ENCODE measurements at regions not wholly inside any gene's neighbourhood (a gene's known extent, or its start where the extent isn't known, plus 50 kb on each side); places are given as distances from the start of the nearest gene placed in this dataset.

DNA sequence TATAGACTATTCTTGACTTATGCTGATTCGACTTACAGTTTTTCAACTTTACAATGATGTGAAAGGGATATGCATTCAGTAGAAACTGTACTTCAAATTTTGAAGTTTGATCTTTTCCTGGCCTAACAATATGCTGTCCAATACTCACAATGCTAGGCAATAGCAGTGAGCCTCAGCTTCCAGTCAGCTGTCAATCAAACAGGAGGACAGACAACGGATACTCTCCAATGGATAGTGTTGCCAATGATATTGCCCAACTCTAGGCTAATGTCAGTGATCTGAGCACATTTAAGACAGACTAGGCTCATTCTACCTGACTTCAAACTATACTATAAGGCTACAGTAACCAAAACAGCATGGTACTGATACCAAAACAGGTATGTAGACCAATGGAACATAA is 55.0 kb upstream of the ZNF280D start:
- no peaks in the 10 kb centered on the region for H3K27me3 ChIP-seq
- TF ChIP-seq, protein P1, sequence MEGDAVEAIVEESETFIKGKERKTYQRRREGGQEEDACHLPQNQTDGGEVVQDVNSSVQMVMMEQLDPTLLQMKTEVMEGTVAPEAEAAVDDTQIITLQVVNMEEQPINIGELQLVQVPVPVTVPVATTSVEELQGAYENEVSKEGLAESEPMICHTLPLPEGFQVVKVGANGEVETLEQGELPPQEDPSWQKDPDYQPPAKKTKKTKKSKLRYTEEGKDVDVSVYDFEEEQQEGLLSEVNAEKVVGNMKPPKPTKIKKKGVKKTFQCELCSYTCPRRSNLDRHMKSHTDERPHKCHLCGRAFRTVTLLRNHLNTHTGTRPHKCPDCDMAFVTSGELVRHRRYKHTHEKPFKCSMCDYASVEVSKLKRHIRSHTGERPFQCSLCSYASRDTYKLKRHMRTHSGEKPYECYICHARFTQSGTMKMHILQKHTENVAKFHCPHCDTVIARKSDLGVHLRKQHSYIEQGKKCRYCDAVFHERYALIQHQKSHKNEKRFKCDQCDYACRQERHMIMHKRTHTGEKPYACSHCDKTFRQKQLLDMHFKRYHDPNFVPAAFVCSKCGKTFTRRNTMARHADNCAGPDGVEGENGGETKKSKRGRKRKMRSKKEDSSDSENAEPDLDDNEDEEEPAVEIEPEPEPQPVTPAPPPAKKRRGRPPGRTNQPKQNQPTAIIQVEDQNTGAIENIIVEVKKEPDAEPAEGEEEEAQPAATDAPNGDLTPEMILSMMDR (IDR thresholded peaks at IDR 0.05; ENCODE audit: low read depth, low read length) = no peak

GRCh38 chr15:56786966-56787365 is 53.7 kb upstream of the ZNF280D start:
- no peak overlapping the region for H3K4me3 ChIP-seq (ENCODE audit: low read depth, low read length)
- no peak for DNase-seq
- H3K9me3 ChIP-seq = no peaks in the 10 kb centered on the region; the same call in 1 of the 2 replicates
- TF ChIP-seq, protein P1 (IDR thresholded peaks at IDR 0.05; ENCODE audit: low read depth, low read length) = no peak
- no peaks in the 10 kb centered on the region for H3K27me3 ChIP-seq
- no peaks in the 10 kb centered on the region for H3K36me3 ChIP-seq
- no peaks in the 10 kb centered on the region for H3K4me1 ChIP-seq

More for the DNA sequence above, 55.0 kb upstream of the ZNF280D start:
- no peaks in the 10 kb centered on the region for H3K36me3 ChIP-seq
- H3K4me1 ChIP-seq = no peaks in the 10 kb centered on the region
- no peaks in the 10 kb centered on the region; the same call in 1 of the 2 replicates for H3K9me3 ChIP-seq
- no peak for DNase-seq
- no peak overlapping the region for H3K4me3 ChIP-seq (ENCODE audit: low read depth, low read length)

DNA sequence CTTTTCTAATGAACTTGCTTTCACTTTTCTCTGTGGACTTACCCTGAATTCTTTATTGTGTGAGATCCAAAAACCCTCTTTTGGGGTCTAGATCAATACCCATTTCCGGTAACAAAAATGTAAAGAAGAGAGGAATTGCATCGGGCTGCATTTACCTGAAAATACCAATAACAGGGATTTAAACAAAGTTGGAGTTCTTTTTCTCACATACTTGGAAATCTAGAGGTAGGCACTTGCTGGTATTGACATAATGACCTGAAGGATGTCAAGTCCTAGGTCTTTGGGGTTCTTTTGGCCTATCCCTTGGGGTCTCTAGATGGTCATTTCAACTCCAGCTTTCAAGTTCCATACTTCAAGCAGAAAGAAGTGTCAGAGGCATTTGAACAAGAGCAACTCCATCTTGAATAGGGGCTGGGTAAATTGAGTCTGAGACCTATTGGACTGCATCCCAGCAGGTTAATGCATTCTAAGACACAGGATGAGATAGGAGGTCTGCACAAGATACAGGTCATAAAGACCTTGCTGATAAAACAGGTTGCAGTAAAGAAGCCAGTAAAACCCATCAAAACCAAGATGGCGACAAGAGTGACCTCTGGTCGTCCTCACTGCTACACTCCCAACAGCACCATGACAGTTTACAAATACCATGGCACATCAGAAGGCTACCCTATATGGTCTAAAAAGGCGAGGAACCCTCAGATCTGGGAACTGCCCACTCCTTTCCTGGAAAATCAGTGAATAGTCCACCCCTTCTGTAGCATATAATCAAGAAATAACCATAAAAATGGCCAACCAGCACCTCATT is 50.8 kb upstream of the ZNF280D start:
- Histone ChIP-seq H3K9me3 (no peaks in the 10 kb centered on the region; the same call in 1 of the 2 replicates), H3K27me3 (no peaks in the 10 kb centered on the region), H3K36me3 (no peaks in the 10 kb centered on the region), H3K4me1 (no peaks in the 10 kb centered on the region), H3K4me3 (ENCODE audit: low read depth, low read length) (no peak overlapping the region)
- TF ChIP-seq, protein P1 (IDR thresholded peaks at IDR 0.05; ENCODE audit: low read depth, low read length) = no peak
- no peak for DNase-seq

- H3K27me3 ChIP-seq = no peaks in the 10 kb centered on the region
- TF ChIP-seq, protein P1 (IDR thresholded peaks at IDR 0.05; ENCODE audit: low read depth, low read length) = no peak
- H3K9me3 ChIP-seq = no peaks in the 10 kb centered on the region; the same call in 1 of the 2 replicates
- no peak overlapping the region for H3K4me3 ChIP-seq (ENCODE audit: low read depth, low read length)
- no peaks in the 10 kb centered on the region for H3K36me3 ChIP-seq
- H3K4me1 ChIP-seq = no peaks in the 10 kb centered on the region
- no peak for DNase-seq
Observed at GRCh38 chr15:56783156-56783856, 50.0 kb upstream of the ZNF280D start.
